Activated CD8-positive, alpha-beta T cell treated with anti-CD3 and anti-CD28 coated beads, Interleukin-2, amount 10 ng/mL, durations not matched to agents 7 days and 5 days (primary cell): ENCODE measurements at regions not wholly inside any gene's neighbourhood (a gene's known extent, or its start where the extent isn't known, plus 50 kb on each side); places are given as distances from the start of the nearest gene placed in this dataset.

Experiments
- ATAC-seq: fragments of 150-1000 bp; cut with Tn5 transposase; one replicate; pipeline ENCODE4 v1.10.0; 2021; ENCODE audit warnings: moderate library complexity
- CTCF ChIA-PET: fragments of 350-600 bp; sonication (Branson Sonifier 250); formaldehyde crosslinking; loops from one replicate; lab custom pipeline; 2021; ENCODE audit warnings: antibody characterized with exemption; lab: Charles Lee
- POLR2A ChIA-PET: fragments of 350-600 bp; sonication (Branson Sonifier 250); formaldehyde crosslinking; loops from one replicate; lab custom pipeline; 2021; ENCODE audit warnings: antibody characterized with exemption; lab: Charles Lee
- DNase-seq: peaks from one replicate; pipeline ENCODE4 v3.0.0-alpha.2; 2020
- H3K27ac Mint-ChIP-seq: one replicate; pipeline ENCODE4 v1.8.0; 2021; ENCODE audit warnings: mild to moderate bottlenecking, mixed read lengths
- H3K27me3 Mint-ChIP-seq: one replicate; pipeline ENCODE4 v1.8.0; 2021; ENCODE audit warnings: low read depth, mixed read lengths
- H3K36me3 Mint-ChIP-seq: one replicate; pipeline ENCODE4 v1.8.0; 2021; ENCODE audit warnings: low read depth, mixed read lengths
- H3K4me1 Mint-ChIP-seq: one replicate; pipeline ENCODE4 v1.8.0; 2021; ENCODE audit warnings: low read depth, mixed read lengths
- H3K4me3 Mint-ChIP-seq: one replicate; pipeline ENCODE4 v1.8.0; 2021; ENCODE audit warnings: mild to moderate bottlenecking, mixed read lengths
- H3K9me3 Mint-ChIP-seq: one replicate; pipeline ENCODE4 v1.8.0; 2022; ENCODE audit warnings: mixed read lengths; ENCODE audit not compliant: insufficient read depth

- Mint-ChIP-seq H3K27ac (no peak overlapping the region), H3K27me3 (no peaks in the 10 kb centered on the region), H3K9me3 (peaks cover 8% of the 10 kb centered on the region), H3K4me1 (no peaks in the 10 kb centered on the region), H3K4me3 (no peak overlapping the region), H3K36me3 (no peaks in the 10 kb centered on the region)
- DNase-seq (no peak), ATAC-seq (no peak)
- CTCF ChIA-PET: no interaction called here
- POLR2A ChIA-PET: no interaction called here
Observed at GRCh38 chr7:145915679-145916078, 200.9 kb upstream of the CNTNAP2 start.

- Mint-ChIP-seq H3K36me3 (no peaks in the 10 kb centered on the region), H3K4me3 (no peak overlapping the region), H3K27me3 (no peaks in the 10 kb centered on the region), H3K4me1 (no peaks in the 10 kb centered on the region), H3K27ac (no peak overlapping the region), H3K9me3 (no peaks in the 10 kb centered on the region)
- ATAC-seq (no peak), DNase-seq (no peak)
- POLR2A ChIA-PET: no interaction called here
- CTCF ChIA-PET: no interaction called here
Observed at GRCh38 chr7:145909991-145910513, 206.5 kb upstream of the CNTNAP2 start.

- POLR2A ChIA-PET: no interaction called here
- Mint-ChIP-seq H3K27ac (no peak overlapping the region), H3K9me3 (peaks cover 5% of the 10 kb centered on the region), H3K36me3 (no peaks in the 10 kb centered on the region), H3K27me3 (no peaks in the 10 kb centered on the region), H3K4me1 (no peaks in the 10 kb centered on the region), H3K4me3 (no peak overlapping the region)
- DNase-seq: no peak
- CTCF ChIA-PET: no interaction called here
- no peak for ATAC-seq
Observed at GRCh38 chr7:145903658-145904057, 212.9 kb upstream of the CNTNAP2 start.

GRCh38 chr7:145902123-145902522 lies 214.5 kb upstream of the CNTNAP2 start:
- DNase-seq (no peak), ATAC-seq (no peak)
- no peak overlapping the region for H3K27ac Mint-ChIP-seq
- CTCF ChIA-PET: no interaction called here
- H3K36me3 Mint-ChIP-seq: no peaks in the 10 kb centered on the region
- no peaks in the 10 kb centered on the region for H3K27me3 Mint-ChIP-seq
- POLR2A ChIA-PET: no interaction called here
- H3K4me3 Mint-ChIP-seq: no peak overlapping the region
- H3K4me1 Mint-ChIP-seq: no peaks in the 10 kb centered on the region
- H3K9me3 Mint-ChIP-seq: peaks cover 10% of the 10 kb centered on the region

GRCh38 chr7:145899938-145900337 lies 216.7 kb upstream of the CNTNAP2 start:
- CTCF ChIA-PET: no interaction called here
- POLR2A ChIA-PET: no interaction called here

GRCh38 chr7:145893925-145894535 lies 222.6 kb upstream of the CNTNAP2 start:
- Mint-ChIP-seq H3K27ac (no peak overlapping the region), H3K27me3 (no peaks in the 10 kb centered on the region), H3K4me3 (no peak overlapping the region), H3K9me3 (peaks cover 11% of the 10 kb centered on the region), H3K36me3 (no peaks in the 10 kb centered on the region), H3K4me1 (no peaks in the 10 kb centered on the region)
- ATAC-seq: no peak
- DNase-seq: no peak
- CTCF ChIA-PET: no interaction called here
- POLR2A ChIA-PET: interaction anchor here (0.5 kb wide), 1 partner anchor 545 kb away, joined by 3 read pairs; no protein-coding TSS in a partner anchor

More at GRCh38 chr7:145899938-145900337, 216.7 kb upstream of the CNTNAP2 start:
- DNase-seq (no peak), ATAC-seq (no peak)
- Mint-ChIP-seq H3K27ac (no peak overlapping the region), H3K36me3 (no peaks in the 10 kb centered on the region), H3K9me3 (peaks cover 10% of the 10 kb centered on the region), H3K27me3 (no peaks in the 10 kb centered on the region), H3K4me3 (no peak overlapping the region), H3K4me1 (no peaks in the 10 kb centered on the region)

- POLR2A ChIA-PET: no interaction called here
- CTCF ChIA-PET: no interaction called here
- Mint-ChIP-seq H3K4me3 (no peak overlapping the region), H3K27ac (no peak overlapping the region), H3K9me3 (peaks cover 27% of the 10 kb centered on the region), H3K36me3 (no peaks in the 10 kb centered on the region), H3K4me1 (no peaks in the 10 kb centered on the region), H3K27me3 (no peaks in the 10 kb centered on the region)
- ATAC-seq (no peak), DNase-seq (no peak)
Observed at GRCh38 chr7:145884716-145885514, 231.7 kb upstream of the CNTNAP2 start.

- ChIA-PET CTCF (no interaction called here), POLR2A (no interaction called here)
- Mint-ChIP-seq H3K27me3 (no peaks in the 10 kb centered on the region), H3K9me3 (peaks cover 9% of the 10 kb centered on the region), H3K4me1 (no peaks in the 10 kb centered on the region), H3K4me3 (no peak overlapping the region), H3K36me3 (no peaks in the 10 kb centered on the region), H3K27ac (no peak overlapping the region)
- no peak for ATAC-seq
- no peak for DNase-seq
Observed at GRCh38 chr7:145876376-145876775, 240.2 kb upstream of the CNTNAP2 start.

- H3K36me3 Mint-ChIP-seq: no peaks in the 10 kb centered on the region
- ATAC-seq: no peak
- DNase-seq: no peak
- H3K4me1 Mint-ChIP-seq: no peaks in the 10 kb centered on the region
- no peak overlapping the region for H3K4me3 Mint-ChIP-seq
- POLR2A ChIA-PET: no interaction called here
- no peak overlapping the region for H3K27ac Mint-ChIP-seq
- H3K9me3 Mint-ChIP-seq: peaks cover 9% of the 10 kb centered on the region
- H3K27me3 Mint-ChIP-seq: no peaks in the 10 kb centered on the region
- CTCF ChIA-PET: no interaction called here
Observed at GRCh38 chr7:145875267-145875666, 241.3 kb upstream of the CNTNAP2 start.

GRCh38 chr7:145868935-145869334 lies 247.7 kb upstream of the CNTNAP2 start:
- POLR2A ChIA-PET: no interaction called here
- no peaks in the 10 kb centered on the region for H3K27me3 Mint-ChIP-seq
- peaks cover 13% of the 10 kb centered on the region for H3K9me3 Mint-ChIP-seq
- DNase-seq (no peak), ATAC-seq (no peak)
- no peaks in the 10 kb centered on the region for H3K36me3 Mint-ChIP-seq
- H3K4me1 Mint-ChIP-seq: no peaks in the 10 kb centered on the region
- CTCF ChIA-PET: no interaction called here
- no peak overlapping the region for H3K4me3 Mint-ChIP-seq
- H3K27ac Mint-ChIP-seq: no peak overlapping the region

GRCh38 chr7:145862212-145862611 lies 254.4 kb upstream of the CNTNAP2 start:
- Mint-ChIP-seq H3K27me3 (no peaks in the 10 kb centered on the region), H3K4me1 (no peaks in the 10 kb centered on the region), H3K27ac (no peak overlapping the region), H3K36me3 (no peaks in the 10 kb centered on the region), H3K4me3 (no peak overlapping the region), H3K9me3 (peaks cover 19% of the 10 kb centered on the region)
- ChIA-PET CTCF (no interaction called here), POLR2A (no interaction called here)
- ATAC-seq (no peak), DNase-seq (no peak)

GRCh38 chr7:145860809-145861208 lies 255.8 kb upstream of the CNTNAP2 start:
- no peaks in the 10 kb centered on the region for H3K4me1 Mint-ChIP-seq
- H3K9me3 Mint-ChIP-seq: peaks cover 15% of the 10 kb centered on the region
- ATAC-seq (no peak), DNase-seq (no peak)
- CTCF ChIA-PET: no interaction called here
- no peaks in the 10 kb centered on the region for H3K27me3 Mint-ChIP-seq
- no peaks in the 10 kb centered on the region for H3K36me3 Mint-ChIP-seq
- no peak overlapping the region for H3K4me3 Mint-ChIP-seq
- POLR2A ChIA-PET: no interaction called here
- no peak overlapping the region for H3K27ac Mint-ChIP-seq
